Activated CD4-positive, alpha-beta T cell treated with anti-CD3 and anti-CD28 coated beads for 36 hours (primary cell): ENCODE measurements at regions not wholly inside any gene's neighbourhood (a gene's known extent, or its start where the extent isn't known, plus 50 kb on each side); places are given as distances from the start of the nearest gene placed in this dataset.

Experiments used
- ATAC-seq: fragments of 200-7000 bp; cut with Tn5 transposase; one replicate; pipeline ENCODE4 v1.10.0; 2021; ENCODE audit warnings: mild to moderate bottlenecking, moderate library complexity
- CTCF ChIA-PET: fragments of 350-600 bp; sonication (Branson Sonifier 250); formaldehyde crosslinking; loops from one replicate; lab custom pipeline; 2021; ENCODE audit warnings: antibody characterized with exemption; lab: Charles Lee
- POLR2A ChIA-PET: fragments of 350-600 bp; sonication (Branson Sonifier 250); formaldehyde crosslinking; loops from one replicate; lab custom pipeline; 2021; ENCODE audit warnings: antibody characterized with exemption, inconsistent platforms; lab: Charles Lee
- DNase-seq: peaks from one replicate; pipeline ENCODE4 v3.0.0-alpha.2; 2020
- H3K27ac Mint-ChIP-seq: one replicate; pipeline ENCODE4 v1.8.0; 2021; ENCODE audit warnings: mixed read lengths
- H3K27me3 Mint-ChIP-seq: one replicate; pipeline ENCODE4 v1.8.0; 2021; ENCODE audit warnings: mixed read lengths
- H3K36me3 Mint-ChIP-seq: one replicate; pipeline ENCODE4 v1.8.0; 2021; ENCODE audit warnings: low read depth, mixed read lengths
- H3K4me1 Mint-ChIP-seq: one replicate; pipeline ENCODE4 v1.8.0; 2021; ENCODE audit warnings: mixed read lengths
- H3K4me3 Mint-ChIP-seq: one replicate; pipeline ENCODE4 v1.8.0; 2021; ENCODE audit warnings: mild to moderate bottlenecking, moderate library complexity, mixed read lengths
- H3K9me3 Mint-ChIP-seq: one replicate; pipeline ENCODE4 v1.8.0; 2021; ENCODE audit warnings: low read depth, mixed read lengths
- intact Hi-C, 2 experiments: fragments of 100-400 bp; cut with DNase I in 1 of 2; cut with micrococcal nuclease in 1 of 2; formaldehyde crosslinking; loops; one replicate each; pipeline versions ENCODE4 v1.14.2 to v1.15.1; 2022 to 2024; cut with DNase I, micrococcal nuclease

GRCh38 chr9:26325444-26325829, 567.2 kb downstream of the CAAP1 start:
- POLR2A ChIA-PET, result no interaction called here
- no peak for DNase-seq
- Mint-ChIP-seq H3K27me3 (no peaks in the 10 kb centered on the region), H3K4me1 (no peaks in the 10 kb centered on the region), H3K4me3 (no peak overlapping the region), H3K9me3 (peaks cover 3% of the 10 kb centered on the region), H3K27ac (no peak overlapping the region), H3K36me3 (no peaks in the 10 kb centered on the region)
- CTCF ChIA-PET, result interaction anchor here (1.4 kb wide), 1 partner anchor 26 kb away, joined by 3 read pairs; no protein-coding TSS in a partner anchor
- intact Hi-C loops, result loop anchor here in 1 of 2 experiments (5.0 kb wide), 1 partner anchor 363 kb away; no protein-coding TSS in a partner anchor
- ATAC-seq, result no peak

DNA sequence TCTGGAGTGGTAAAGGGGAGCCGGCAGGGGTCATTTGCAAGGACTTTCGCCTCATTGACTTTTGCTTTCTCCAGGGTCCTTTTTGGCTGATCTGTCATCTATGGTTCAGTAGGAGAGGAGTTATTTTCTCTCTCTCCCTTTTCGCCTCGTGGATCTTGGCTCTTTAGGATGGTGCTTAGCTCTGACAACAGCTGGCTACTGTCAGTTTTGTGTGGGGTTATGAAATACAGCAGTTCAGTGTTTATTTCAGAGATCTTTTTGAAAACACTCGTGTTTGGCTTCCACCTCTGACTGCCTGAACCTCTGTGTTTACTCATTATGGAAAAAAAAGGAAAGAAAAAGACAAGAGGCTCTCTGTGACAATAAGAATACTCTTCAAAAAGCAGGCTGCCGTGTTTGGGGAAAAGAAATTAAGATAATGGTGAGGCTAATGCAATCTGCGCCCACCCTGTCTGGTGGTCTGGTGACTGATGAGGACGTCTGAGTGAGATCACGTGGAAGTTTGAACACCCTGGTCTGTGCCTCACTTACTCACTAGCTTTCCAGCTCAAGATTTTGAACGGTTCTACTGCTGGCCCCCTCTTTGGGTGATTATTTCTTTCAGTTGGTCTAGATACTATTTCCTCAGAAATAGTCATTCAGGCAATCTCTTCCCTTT, 567.7 kb downstream of the CAAP1 start:
- DNase-seq (no peak), ATAC-seq (no peak)
- no peaks in the 10 kb centered on the region for H3K27me3 Mint-ChIP-seq
- intact Hi-C loops, result loop anchor here in 1 of 2 experiments (5.0 kb wide), 1 partner anchor 363 kb away; no protein-coding TSS in a partner anchor
- ChIA-PET POLR2A (no interaction called here), CTCF (interaction anchor here (1.4 kb wide), 1 partner anchor 25 kb away, joined by 3 read pairs; no protein-coding TSS in a partner anchor)
- no peak overlapping the region for H3K27ac Mint-ChIP-seq
- peaks cover 3% of the 10 kb centered on the region for H3K9me3 Mint-ChIP-seq
- no peaks in the 10 kb centered on the region for H3K4me1 Mint-ChIP-seq
- no peak overlapping the region for H3K4me3 Mint-ChIP-seq
- H3K36me3 Mint-ChIP-seq, result no peaks in the 10 kb centered on the region

GRCh38 chr9:26321935-26322334, 570.7 kb downstream of the CAAP1 start:
- intact Hi-C loops, result no loop called here

DNA sequence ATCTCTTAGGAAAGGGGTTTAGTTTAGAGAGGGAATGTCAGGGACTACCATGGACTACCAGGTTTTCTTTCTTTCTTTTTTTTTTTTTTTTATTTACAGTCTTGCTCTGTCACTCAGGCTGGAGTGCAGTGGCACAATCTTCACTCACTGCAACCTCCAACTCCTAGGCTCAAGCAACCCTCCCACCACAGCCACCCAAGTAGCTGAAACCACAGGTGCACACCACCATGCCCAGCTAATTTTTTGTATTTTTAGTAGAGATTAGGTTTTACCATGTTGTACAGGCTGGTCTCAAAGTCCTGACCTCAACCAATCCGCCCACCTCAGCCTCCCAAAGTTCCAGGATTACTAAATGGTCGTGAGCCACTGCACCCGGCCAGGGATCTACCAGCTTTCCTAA, 572.7 kb downstream of the CAAP1 start:
- no peaks in the 10 kb centered on the region for H3K27me3 Mint-ChIP-seq
- H3K36me3 Mint-ChIP-seq, result no peaks in the 10 kb centered on the region
- no peaks in the 10 kb centered on the region for H3K4me1 Mint-ChIP-seq
- no peak for DNase-seq
- no peak for ATAC-seq
- H3K27ac Mint-ChIP-seq, result no peak overlapping the region
- POLR2A ChIA-PET, result no interaction called here
- intact Hi-C loops, result no loop called here
- peaks cover 6% of the 10 kb centered on the region for H3K9me3 Mint-ChIP-seq
- no peak overlapping the region for H3K4me3 Mint-ChIP-seq
- CTCF ChIA-PET, result interaction anchor here (0.5 kb wide), 1 partner anchor 59 kb away, joined by 3 read pairs; no protein-coding TSS in a partner anchor

More at GRCh38 chr9:26321935-26322334, 570.7 kb downstream of the CAAP1 start:
- Mint-ChIP-seq H3K27ac (no peak overlapping the region), H3K4me3 (no peak overlapping the region), H3K27me3 (no peaks in the 10 kb centered on the region), H3K9me3 (peaks cover 6% of the 10 kb centered on the region), H3K4me1 (no peaks in the 10 kb centered on the region), H3K36me3 (no peaks in the 10 kb centered on the region)
- ChIA-PET CTCF (no interaction called here), POLR2A (no interaction called here)
- DNase-seq (no peak), ATAC-seq (no peak)

GRCh38 chr9:26313108-26313507, 579.5 kb downstream of the CAAP1 start:
- ATAC-seq (no peak), DNase-seq (no peak)
- H3K4me3 Mint-ChIP-seq, result no peak overlapping the region
- POLR2A ChIA-PET, result no interaction called here
- H3K36me3 Mint-ChIP-seq, result no peaks in the 10 kb centered on the region
- intact Hi-C loops, result no loop called here
- H3K27ac Mint-ChIP-seq, result no peak overlapping the region
- H3K9me3 Mint-ChIP-seq, result peaks cover 5% of the 10 kb centered on the region
- no peaks in the 10 kb centered on the region for H3K27me3 Mint-ChIP-seq
- CTCF ChIA-PET, result interaction anchor here (0.6 kb wide), 1 partner anchor 412 kb away, joined by 3 read pairs; no protein-coding TSS in a partner anchor
- H3K4me1 Mint-ChIP-seq, result no peaks in the 10 kb centered on the region

DNA sequence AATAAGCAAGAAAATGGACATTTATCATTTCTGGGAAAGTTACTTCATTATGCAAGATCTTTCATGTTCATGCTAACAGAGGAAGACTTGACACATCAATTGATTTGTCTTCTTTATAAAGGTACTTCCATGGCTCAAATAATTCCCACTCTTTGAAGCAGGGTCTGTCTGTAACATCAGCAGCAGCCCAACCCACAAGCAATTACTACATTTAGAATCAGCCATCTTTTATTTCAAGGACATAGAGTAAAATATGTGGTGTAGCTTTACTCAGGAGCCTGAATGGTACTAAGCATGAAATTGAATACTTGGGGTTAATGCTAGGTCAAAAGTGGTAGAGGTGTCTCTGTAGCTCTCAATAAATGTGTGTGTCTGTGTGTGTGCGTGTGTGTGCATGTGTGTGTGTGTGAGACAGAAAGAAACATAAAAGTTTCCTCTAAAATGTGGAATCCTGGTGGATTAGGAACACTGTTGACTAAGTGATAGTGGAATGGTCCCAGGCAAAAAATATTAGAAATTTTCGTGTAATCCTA, 581.1 kb downstream of the CAAP1 start:
- H3K4me3 Mint-ChIP-seq, result no peak overlapping the region
- H3K27ac Mint-ChIP-seq, result no peak overlapping the region
- CTCF ChIA-PET, result no interaction called here
- no peaks in the 10 kb centered on the region for H3K4me1 Mint-ChIP-seq
- POLR2A ChIA-PET, result no interaction called here
- no peaks in the 10 kb centered on the region for H3K27me3 Mint-ChIP-seq
- DNase-seq (no peak), ATAC-seq (no peak)
- intact Hi-C loops, result no loop called here
- H3K9me3 Mint-ChIP-seq, result peaks cover 6% of the 10 kb centered on the region
- H3K36me3 Mint-ChIP-seq, result no peaks in the 10 kb centered on the region

DNA sequence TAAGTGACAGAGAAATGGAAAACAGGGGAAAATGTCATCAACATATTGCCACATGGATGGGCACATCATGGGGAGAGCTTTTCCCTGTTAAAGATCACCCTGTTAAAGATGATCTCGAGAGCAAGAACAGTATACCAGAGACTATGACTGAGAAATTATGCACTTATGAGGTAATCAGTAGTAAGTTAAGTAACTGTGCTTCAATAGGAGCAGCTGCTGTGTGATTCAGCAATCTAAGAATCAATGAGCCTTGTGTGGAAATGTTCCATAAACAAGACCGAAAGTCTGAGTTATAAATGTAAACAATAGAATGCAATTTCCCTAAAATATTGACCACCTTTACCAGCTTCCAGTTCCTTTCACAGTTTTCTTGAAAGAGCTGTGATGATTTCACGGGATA, 582.3 kb downstream of the CAAP1 start:
- intact Hi-C loops, result no loop called here
- Mint-ChIP-seq H3K4me1 (no peaks in the 10 kb centered on the region), H3K9me3 (peaks cover 7% of the 10 kb centered on the region), H3K27me3 (no peaks in the 10 kb centered on the region), H3K36me3 (no peaks in the 10 kb centered on the region), H3K27ac (no peak overlapping the region), H3K4me3 (no peak overlapping the region)
- ATAC-seq (no peak), DNase-seq (no peak)
- ChIA-PET CTCF (no interaction called here), POLR2A (no interaction called here)

- intact Hi-C loops, result no loop called here
- CTCF ChIA-PET, result no interaction called here
These were observed 584.3 kb downstream of the CAAP1 start for GRCh38 chr9:26308328-26308727.

DNA sequence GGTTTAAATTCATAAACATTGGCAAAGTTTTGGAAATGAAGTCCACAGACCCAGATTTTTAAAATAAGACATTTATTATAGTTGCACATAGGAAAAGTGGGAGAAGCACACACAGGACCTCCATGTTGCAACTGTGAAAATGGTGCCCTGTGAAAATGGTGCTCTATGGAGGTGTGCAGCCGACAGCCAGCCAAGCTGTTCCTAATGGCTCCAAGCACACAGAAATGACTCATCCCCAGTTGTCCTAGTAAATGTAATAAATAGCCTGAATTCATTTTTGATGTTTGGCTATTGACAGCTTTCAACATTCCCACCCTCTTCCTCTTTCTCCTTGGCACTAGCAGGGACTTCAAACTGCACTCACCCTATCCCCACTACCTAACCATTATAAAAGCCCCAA, 590.9 kb downstream of the CAAP1 start:
- ChIA-PET POLR2A (no interaction called here), CTCF (no interaction called here)
- H3K27ac Mint-ChIP-seq, result no peak overlapping the region
- no peaks in the 10 kb centered on the region for H3K27me3 Mint-ChIP-seq
- intact Hi-C loops, result no loop called here
- ATAC-seq (no peak), DNase-seq (no peak)
- peaks cover 4% of the 10 kb centered on the region for H3K9me3 Mint-ChIP-seq
- no peaks in the 10 kb centered on the region for H3K4me1 Mint-ChIP-seq
- H3K4me3 Mint-ChIP-seq, result no peak overlapping the region
- H3K36me3 Mint-ChIP-seq, result no peaks in the 10 kb centered on the region

More at GRCh38 chr9:26308328-26308727, 584.3 kb downstream of the CAAP1 start:
- Mint-ChIP-seq H3K36me3 (no peaks in the 10 kb centered on the region), H3K27me3 (no peaks in the 10 kb centered on the region), H3K27ac (no peak overlapping the region), H3K4me1 (no peaks in the 10 kb centered on the region), H3K9me3 (peaks cover 7% of the 10 kb centered on the region), H3K4me3 (no peak overlapping the region)
- POLR2A ChIA-PET, result no interaction called here
- ATAC-seq (no peak), DNase-seq (no peak)

- CTCF ChIA-PET, result no interaction called here
- POLR2A ChIA-PET, result no interaction called here
- Mint-ChIP-seq H3K9me3 (peaks cover 1% of the 10 kb centered on the region), H3K4me1 (no peaks in the 10 kb centered on the region), H3K27me3 (no peaks in the 10 kb centered on the region), H3K27ac (no peak overlapping the region), H3K4me3 (no peak overlapping the region), H3K36me3 (no peaks in the 10 kb centered on the region)
- intact Hi-C loops, result no loop called here
- DNase-seq, result no peak
- no peak for ATAC-seq
These were observed 591.6 kb downstream of the CAAP1 start for GRCh38 chr9:26301046-26301445.

- Mint-ChIP-seq H3K36me3 (no peaks in the 10 kb centered on the region), H3K27ac (no peak overlapping the region), H3K9me3 (no peaks in the 10 kb centered on the region), H3K4me1 (no peaks in the 10 kb centered on the region), H3K27me3 (no peaks in the 10 kb centered on the region), H3K4me3 (no peak overlapping the region)
- CTCF ChIA-PET, result no interaction called here
- no peak for ATAC-seq
- intact Hi-C loops, result no loop called here
- POLR2A ChIA-PET, result no interaction called here
- no peak for DNase-seq
These were observed 595.6 kb downstream of the CAAP1 start for GRCh38 chr9:26296910-26297572.

DNA sequence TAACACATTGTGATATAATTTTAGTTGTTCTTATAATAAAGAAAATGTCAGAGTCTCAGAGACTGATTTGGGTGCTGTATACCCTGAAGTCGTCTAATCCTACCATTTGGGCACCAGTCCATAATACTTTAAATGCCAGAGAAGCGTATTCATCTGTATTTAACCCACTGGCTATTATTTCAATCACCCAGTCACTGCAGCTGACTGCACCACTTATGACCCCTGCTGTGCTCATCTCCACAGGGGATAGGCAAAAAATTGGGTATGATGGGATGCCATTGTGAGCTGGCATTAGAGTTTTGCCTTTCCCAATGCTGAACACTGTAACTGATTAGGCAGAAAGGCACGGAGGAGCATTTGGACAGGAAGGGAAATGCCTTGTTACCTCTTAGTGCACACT, 599.7 kb downstream of the CAAP1 start:
- CTCF ChIA-PET, result no interaction called here
- Mint-ChIP-seq H3K36me3 (no peaks in the 10 kb centered on the region), H3K27me3 (no peaks in the 10 kb centered on the region), H3K4me1 (no peaks in the 10 kb centered on the region), H3K4me3 (no peak overlapping the region), H3K9me3 (peaks cover 8% of the 10 kb centered on the region), H3K27ac (no peak overlapping the region)
- ATAC-seq (no peak), DNase-seq (no peak)
- POLR2A ChIA-PET, result no interaction called here
- intact Hi-C loops, result no loop called here
